ENCODE measurements at regions not wholly inside any gene's neighbourhood (a gene's known extent, or its start where the extent isn't known, plus 50 kb on each side); places are given as distances from the start of the nearest gene placed in this dataset.

DNA sequence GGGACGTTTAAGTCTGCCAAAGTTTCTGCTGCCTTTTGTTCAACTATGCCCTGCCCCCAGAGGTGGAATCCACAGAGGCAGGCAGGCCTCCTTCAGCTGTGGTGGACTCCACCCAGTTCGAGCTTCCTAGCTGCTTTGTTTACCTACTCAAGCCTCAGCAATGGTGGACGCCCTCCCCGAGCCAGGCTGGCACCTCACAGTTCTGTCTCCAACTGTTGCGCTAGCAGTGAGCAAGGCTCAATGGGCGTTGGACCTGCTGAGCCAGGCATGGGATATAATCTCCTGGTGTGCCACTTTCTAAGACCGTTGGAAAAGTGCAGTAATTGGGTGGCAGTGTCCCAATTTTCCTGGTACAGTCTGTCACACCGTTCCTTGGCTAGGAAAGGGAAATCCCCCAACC is 444.7 kb downstream of the FLRT2 start:
- DNase-seq (ENCODE audit: low spot score) = no peak

DNA sequence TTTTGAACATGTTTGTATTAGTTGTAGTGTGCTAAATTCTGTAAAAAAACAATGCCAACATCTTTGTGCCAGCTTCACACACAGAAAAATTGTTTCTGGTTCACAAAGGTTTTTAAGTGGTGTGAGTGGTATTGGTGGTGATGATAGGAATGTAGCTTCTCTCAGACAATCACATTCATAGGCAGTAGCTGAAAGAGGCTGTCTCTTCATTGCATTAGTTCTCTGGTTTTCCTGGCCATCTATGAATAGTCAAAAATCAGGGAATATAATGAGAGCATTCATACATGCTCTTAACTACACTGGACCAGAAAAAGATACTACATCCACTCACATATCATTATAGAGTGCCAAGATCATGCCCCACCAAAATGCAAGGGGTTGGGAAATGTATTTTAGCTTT is 433.5 kb downstream of the FLRT2 start:
- DNase-seq (ENCODE audit: low spot score) = no peak

DNA sequence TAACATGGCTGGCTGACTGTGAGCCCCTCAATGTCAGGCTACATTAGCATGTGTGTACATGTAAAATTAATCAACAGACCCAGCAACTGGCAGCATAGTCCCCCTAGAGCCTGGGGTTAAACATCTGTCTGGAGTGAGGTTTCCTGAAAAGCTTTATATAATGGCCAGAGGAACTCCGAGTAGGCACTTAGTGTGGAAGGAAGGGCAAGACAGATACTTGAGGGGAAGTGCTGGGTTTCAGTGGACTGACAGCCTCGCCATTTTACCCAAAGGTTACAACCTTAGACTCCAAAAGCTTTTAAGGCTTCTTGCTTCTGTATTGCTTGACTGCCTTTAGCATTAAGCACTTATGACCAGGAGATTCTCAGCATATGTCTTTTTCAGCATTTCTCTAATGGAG is 430.8 kb downstream of the FLRT2 start:
- DNase-seq (ENCODE audit: low spot score) = no peak

DNA sequence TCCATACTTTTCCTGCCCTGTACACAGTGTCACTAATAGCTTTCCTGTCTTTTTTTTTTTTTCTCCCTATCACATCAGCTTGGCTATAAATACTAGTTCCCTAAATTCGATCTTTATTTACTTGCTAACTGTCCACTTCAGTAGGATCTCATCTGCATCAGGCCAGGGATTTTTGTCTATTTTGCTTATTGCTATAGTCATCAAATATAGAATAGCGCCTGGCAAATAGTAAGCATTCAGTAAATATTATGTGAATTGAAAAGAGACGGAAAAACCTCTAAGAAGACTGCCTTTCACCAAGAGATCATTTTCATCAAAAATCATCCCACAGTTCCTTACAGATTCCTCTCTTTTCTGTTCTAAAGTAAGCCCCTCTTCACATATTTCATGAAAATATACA is 429.1 kb downstream of the FLRT2 start:
- no peak for DNase-seq (ENCODE audit: low spot score)

DNA sequence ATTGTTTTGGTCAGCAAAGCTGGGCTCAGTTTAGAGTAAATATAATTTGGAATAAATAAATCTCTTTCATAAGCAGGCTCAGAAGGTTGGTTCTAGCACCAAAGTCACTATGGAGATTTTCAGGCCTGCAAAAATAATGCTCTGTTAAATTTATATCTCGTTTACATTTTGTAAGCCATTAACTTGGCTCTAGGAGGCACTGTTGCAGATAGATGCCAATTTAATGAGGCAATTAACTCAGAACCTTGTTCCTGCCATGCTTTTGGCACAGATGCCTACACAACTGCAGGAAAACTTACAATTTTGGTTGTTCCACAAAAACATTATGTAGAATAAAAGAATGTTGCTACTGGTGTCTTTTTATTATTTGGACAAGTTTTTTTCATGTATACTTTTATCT is 428.1 kb downstream of the FLRT2 start:
- no peak for DNase-seq (ENCODE audit: low spot score)

DNA sequence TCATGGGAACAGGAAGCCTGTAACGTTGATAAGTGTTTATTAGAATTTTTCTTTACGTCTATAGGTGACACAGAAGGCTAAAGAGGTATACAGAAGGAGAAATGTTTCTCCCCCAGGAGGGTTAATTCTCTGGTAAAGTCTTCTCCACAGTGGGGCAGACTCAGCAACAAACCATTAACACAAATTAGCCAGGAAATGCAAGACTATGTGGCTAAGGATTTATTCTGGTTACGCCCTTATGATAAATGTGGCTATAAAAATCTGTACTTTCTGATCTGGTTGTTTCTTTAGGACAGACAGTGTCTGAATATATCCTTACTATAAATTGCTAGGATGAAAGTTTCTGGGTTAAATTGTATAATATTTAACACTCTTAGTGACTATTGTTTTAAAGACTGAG is 423.3 kb downstream of the FLRT2 start:
- no peak for DNase-seq (ENCODE audit: low spot score)

DNA sequence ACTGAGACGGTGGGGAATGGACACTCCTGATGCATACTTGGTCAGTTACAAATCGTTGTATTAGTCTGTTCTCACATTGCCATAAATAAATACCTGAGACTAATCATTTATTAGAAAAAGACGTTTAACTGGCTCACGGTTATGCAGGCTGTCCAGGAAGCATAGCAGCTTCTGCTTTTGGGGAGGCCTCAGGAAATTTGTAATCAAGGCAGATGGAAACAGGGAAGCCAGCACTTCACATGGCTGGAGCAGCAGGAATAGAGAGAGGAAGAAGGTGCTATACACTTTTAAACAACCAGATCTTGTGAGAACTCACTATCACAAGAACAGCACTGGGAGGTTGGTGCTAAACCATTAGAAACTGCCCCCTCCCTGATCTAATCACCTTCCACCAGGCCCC is 418.2 kb downstream of the FLRT2 start:
- DNase-seq (ENCODE audit: low spot score) = no peak

DNA sequence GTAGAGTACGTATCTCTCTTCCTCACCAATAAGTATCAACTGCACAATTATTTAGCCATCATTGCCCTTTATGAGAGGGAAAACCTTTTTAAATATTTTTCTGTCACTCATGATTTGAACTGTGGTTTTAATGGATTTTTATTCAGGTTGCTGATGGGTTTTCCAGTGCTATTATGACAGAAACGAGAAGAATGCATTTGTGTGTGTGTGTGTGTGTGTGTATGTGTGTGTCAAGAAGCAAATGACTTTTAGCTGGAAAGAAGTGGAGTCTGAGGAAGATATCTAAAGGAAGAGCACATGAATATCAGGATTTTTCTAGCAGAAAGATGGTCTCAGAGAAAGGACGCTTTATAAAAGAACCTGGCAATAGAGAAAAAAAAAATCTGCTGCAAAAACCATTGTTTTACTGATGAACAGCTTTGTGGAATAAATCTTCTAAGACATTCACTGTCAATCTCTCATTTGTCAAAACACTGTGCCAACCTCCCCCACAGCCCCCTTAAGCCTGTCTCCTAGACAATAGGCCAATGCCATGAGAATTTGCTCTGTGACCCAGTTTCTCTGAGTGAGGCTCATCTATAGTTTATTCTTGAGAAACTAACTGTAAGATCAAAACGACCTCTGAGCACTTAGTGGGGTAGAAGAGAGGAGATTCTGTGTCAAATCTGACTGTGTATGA is 417.7 kb downstream of the FLRT2 start:
- DNase-seq (ENCODE audit: low spot score) = no peak

DNA sequence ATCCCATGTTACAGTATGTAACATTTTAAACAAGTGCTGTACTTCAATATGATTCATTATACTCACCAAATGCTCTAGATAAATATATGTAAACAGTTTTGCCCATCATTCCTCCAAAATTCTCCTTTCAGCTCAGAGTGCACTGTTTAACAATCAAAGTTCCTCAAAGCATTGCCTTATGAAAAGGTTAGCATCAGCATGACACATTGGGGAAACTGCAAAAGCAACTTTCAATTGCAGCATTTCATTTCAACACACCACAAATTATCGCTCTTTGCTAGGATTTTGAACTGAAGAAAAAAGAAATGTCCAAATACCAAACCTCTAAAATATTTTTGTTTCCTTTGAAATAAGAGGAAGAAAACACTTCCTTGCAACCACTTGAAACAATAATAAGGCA is 413.2 kb downstream of the FLRT2 start:
- no peak for DNase-seq (ENCODE audit: low spot score)

DNA sequence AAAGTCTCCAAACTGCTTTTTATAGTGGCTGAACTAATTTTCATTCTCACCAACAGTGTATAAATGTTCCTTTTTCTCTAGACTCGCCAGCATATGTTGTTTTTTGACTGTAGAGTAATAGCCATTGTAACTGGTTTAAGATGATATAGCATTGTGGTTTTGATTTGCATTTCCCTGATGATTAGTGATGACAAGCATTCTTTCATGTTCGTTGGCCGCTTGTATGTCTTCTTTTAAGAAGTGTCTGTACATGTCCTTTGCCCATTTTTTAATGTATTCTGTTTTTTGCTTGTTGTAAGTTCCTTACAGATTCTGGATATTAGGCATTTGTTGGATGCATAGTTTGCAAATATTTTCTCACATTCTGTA is 404.9 kb downstream of the FLRT2 start:
- DNase-seq (ENCODE audit: low spot score) = no peak

DNA sequence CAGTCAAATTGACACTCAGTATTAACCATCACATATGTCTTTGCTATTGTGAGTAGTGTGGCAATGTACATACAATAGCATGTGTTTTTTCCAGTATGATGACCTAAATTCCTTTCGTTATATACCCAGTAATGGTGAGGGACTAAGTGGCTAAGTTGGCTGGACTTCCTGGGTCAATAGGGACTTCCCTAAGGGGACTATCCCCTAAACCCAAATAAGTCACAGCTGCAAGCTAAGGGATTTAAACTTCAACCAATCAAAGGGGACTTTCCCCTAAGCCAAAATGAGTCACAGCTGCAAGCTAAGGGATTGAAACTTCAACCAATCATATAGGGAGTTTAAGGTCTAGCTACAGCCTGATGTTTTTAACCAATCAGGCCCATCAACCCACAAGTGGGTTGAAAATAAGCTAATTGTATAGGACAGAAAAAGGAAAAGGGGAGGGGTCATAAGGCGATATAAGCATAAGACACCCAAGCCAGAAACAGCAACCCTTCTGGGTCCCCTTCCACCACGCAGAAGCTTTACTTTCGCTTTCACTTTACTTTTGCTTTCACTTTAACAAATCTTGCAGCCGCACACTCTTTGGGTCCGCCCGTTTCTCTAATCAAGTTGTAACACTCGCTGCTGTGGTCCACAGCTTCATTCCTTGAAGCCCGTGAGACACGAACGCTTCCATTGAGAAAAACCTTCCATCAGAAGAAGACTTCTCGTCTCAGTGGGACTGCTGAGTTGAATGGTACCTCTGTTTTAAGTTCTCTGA is 404.4 kb downstream of the FLRT2 start:
- DNase-seq (ENCODE audit: low spot score) = no peak

DNA sequence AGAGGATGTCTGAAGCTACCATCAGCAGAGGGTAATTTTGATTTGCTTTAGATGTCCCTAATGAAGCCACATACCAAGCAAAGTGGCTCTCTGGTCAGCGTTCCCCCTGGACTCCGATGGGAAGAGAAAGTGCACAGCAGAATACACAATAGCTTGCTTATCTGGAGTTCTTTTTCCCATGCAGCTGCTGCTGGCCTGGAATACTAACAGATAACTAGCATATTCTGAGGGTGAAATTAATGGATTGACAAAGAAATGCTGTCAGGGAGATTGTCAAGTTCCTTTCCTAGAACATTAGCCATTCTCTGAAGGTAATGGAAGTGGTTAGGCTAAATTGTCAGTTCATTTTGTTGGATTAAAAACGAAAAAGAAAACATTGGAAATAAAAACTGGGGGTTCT is 391.3 kb downstream of the FLRT2 start:
- DNase-seq (ENCODE audit: low spot score) = no peak

DNA sequence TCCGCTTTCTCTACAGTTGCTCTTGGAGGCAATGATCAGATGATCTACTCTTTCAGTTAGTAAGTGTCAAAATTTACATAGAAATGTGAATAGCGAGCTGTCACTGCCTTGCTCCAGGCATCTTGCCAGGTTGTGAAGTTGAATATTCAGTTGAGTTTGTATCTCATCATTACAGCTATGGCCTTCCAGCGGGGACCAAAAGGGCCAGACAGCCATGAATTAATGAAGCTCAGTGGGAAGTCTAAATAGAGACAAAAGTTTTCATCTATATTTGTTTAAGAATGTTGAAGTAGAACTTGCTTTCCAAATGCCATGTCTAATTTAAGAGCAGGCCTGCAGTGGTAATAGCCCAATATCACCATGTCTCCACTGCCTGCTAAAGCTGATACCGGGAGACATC is 387.8 kb downstream of the FLRT2 start:
- DNase-seq (ENCODE audit: low spot score) = no peak

DNA sequence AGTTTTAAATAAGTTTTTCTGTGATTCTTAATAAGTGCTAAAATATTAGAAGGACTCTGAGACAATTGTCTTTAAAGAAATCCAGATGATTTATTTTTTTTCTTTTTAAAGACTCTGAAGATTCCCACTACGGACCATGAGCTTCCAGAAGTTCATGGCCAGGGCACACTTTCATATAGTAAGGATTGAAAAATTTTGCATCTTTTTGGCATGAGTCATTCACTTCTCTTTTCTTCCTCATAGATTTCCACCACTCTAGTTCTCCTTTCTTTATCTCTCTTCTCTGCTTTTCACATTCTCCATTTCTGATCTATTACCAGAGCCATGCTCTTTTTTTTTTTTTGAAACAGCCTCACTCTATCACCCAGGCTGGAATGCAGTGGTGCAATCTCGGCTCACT is 385.8 kb downstream of the FLRT2 start:
- DNase-seq (ENCODE audit: low spot score) = no peak

DNA sequence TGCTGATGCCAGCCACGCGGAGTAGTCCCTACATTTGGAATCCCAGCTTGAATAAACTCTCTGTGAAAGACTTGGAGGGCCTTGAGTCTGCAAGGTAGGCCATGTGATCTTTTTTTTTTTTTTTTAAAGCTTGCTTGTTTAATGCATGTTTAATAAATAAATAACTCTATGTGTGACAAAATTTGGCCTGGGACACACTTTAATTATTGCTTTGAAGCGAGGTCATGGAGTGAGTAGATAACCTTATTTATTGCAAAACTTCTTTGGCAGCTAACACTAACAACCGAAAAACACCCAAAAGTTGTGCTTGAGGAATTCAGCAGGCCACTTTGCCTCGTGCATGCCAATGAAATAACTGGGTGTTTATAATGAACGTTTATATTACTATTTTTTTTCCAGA is 382.2 kb downstream of the FLRT2 start:
- DNase-seq (ENCODE audit: low spot score) = no peak

DNA sequence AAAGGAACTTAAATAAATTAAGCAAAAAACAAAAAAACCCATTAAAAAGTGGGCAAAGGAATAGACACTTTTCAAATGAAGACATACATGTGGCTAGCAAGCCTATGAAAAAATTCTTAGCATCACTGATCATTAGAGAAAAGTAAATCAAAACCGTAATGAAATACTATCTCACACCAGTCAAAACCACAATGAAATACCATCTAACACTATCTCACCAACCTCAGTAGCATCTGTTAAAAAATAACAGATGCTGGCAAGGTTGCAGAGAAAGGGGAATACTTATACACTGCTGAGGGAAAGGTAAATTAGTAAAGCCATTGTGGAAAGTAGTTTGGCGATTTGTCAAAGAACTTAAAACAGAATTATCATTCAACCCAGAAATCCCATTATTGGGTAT is 381.1 kb downstream of the FLRT2 start:
- DNase-seq (ENCODE audit: low spot score) = no peak

DNA sequence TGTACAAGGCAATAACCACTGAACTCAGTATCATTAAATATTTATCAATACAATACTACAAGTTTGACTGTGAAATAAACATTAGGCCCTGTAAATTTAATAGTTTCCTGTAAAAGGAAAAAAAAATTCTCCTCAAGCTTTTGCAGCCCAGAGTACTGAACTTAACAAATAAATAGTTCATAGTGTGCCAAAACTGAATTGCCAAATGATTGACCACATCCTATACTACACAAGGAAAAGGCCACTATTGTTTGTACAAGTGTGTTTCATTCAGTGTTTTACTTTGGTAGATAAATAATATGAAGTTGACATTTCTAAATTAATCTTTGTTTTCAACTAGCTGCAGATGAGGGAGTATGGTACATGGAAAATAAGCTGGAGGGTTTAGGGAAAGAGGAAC is 379.6 kb downstream of the FLRT2 start:
- no peak for DNase-seq (ENCODE audit: low spot score)

DNA sequence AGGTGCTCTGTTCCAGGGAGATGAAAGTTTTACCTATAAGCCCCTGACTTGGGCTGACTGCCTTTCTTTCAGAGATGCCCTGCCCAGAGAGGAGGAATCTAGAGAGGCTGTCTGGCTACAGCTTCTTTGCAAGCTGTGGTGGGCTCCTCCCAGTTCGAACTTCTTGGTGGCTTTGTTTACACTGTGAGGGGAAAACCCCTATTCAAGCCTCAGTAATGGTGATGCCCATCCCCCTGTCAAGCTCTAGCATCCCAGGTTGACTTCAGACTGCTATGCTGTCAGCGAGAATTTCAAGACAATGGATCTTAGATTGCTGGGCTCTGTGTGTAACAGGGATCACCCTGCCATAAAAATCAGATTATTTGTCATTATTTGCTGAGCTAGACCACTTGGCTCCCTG is 377.6 kb downstream of the FLRT2 start:
- DNase-seq (ENCODE audit: low spot score) = no peak

DNA sequence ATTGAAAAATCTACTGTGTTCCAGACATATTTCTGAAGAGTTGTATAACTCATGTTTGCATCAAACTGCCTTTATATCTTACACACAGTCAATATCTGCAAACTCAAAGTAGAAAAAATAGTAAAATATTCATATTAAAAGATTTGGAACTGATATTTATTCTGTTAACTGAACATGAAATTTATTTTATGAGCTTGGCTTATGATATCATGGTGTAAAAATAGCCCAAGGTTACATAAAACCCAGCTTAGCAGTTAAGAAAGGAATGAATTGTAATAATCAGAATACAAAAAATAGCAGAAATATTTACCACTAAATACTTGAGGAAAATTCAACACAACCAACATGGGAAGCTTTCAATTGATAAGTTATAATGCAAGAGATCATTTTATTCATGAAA is 367.9 kb downstream of the FLRT2 start:
- no peak for DNase-seq (ENCODE audit: low spot score)

DNA sequence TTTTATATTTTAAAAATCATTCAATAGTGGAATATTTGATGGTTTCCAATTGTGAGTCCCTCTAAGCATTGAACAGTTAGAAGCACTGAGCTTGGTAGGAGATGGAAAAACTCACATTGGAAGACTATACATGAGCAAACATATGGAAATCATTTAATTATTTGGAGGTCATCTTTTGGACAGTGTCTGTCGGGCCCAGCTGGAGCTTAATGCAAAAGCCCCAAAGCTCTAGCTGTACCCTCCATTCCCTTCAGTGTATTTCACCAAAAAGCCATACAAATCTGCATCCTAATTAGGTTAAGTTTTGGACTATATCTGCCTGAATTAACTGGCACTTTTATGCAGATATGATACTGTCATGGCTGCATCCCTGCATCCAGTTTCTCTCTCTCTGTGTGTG is 365.7 kb downstream of the FLRT2 start:
- no peak for DNase-seq (ENCODE audit: low spot score)

DNA sequence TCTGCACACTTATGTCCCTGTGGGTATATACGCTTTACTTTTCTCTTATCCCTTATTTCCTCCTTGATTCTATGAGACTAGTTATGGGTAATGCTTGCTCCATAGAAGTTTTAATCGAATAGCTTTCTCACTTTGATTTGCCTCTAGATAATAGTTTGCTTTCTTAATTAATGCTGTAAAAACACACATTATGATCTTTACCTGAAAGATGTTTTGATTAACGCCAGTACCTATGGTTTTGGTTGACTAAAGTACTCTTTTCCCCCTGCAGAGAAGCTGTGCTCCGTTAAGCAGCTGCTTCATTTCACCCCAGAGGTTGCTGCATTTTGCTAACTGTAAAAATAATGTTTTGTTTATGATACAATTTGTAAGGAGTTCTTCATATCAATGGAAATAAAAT is 362.3 kb downstream of the FLRT2 start:
- no peak for DNase-seq (ENCODE audit: low spot score)

DNA sequence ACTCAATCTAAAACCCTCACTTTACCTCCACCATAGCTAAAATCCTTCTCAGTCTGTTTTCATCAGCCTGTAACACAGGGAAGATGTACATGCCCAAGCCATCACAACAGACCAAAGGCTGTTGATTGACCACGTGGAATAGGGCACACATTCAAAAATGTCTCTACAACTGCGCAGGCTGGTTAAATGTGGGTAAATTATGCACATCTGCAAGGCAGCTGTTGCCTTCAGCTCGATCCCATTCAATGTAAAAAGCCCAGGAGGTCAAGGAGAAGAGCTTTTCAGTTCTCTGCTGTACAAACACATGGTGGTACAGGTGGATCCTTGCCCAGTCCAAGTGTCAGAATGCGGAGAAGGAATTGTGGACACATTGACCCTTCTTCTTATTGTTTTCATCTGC is 354.0 kb downstream of the FLRT2 start:
- DNase-seq (ENCODE audit: low spot score) = no peak

DNA sequence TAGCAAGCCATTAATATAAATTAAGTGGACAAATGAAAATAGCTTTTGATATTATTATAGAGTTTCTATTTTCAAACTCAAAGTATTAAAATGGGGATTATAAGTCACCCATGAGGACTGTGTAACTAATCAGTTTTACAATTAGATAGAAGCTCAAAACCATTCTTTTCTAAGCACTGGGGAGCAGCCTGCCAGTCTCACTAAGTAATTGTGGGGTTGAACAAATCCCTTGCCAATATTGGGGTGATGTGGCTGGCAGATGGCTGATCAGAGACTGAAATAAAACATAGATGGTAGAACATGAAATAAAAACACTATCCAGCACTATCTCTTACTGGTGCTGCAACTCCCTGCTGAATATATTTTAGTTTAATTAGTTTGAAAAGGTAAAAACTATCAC is 353.2 kb downstream of the FLRT2 start:
- DNase-seq (ENCODE audit: low spot score) = no peak

DNA sequence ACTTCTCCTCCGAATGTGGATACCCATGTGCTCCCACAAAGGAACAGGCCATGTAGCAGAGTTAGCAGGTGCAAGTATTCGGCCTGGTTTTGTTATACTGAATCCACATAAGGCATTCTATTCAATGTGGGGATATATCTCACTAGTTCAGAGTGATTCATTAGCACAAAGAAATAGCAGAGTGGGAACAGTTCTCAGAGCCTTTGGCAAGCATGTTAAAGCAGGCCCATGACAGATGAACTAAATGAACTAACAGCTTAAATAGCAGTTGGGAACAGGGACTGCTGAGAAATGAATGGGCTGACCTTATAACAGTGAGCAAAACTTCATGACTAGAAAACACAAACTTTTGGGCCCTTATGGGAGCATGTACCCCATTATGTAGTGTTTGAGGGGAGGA is 352.0 kb downstream of the FLRT2 start:
- DNase-seq (ENCODE audit: low spot score) = no peak

Data from HuH-7.5 (cell line).